NCI-H526 treated with DMSO at 0.1 percent for 48 hours (cell line): ENCODE measurements at regions not wholly inside any gene's neighbourhood (a gene's known extent, or its start where the extent isn't known, plus 50 kb on each side); places are given as distances from the start of the nearest gene placed in this dataset.

Experiments used
- DNase-seq: peaks from one replicate; lab custom pipeline; 2025; lab: John Stamatoyannopoulos, UW

DNA sequence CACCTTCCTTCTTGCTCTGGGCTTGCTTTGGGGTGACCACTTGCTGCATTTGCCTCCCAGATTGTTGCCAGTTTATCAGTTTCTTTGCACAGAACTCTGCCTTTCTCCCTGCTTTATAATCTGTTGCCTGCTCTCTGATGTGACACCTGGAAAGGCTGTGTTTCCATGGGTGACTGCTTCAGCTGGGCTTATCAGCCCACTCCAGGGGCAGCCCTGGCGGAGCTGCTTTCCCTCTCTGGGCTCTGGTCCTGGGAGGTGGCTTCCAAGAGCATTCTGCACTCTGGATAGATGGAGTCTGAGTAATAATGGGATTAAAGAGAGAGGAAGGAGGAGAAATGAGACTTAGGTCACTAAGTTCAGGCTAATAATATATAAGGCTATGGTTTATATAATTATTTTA lies 352.7 kb downstream of the TSN start:
- DNase-seq, result no peak

DNA sequence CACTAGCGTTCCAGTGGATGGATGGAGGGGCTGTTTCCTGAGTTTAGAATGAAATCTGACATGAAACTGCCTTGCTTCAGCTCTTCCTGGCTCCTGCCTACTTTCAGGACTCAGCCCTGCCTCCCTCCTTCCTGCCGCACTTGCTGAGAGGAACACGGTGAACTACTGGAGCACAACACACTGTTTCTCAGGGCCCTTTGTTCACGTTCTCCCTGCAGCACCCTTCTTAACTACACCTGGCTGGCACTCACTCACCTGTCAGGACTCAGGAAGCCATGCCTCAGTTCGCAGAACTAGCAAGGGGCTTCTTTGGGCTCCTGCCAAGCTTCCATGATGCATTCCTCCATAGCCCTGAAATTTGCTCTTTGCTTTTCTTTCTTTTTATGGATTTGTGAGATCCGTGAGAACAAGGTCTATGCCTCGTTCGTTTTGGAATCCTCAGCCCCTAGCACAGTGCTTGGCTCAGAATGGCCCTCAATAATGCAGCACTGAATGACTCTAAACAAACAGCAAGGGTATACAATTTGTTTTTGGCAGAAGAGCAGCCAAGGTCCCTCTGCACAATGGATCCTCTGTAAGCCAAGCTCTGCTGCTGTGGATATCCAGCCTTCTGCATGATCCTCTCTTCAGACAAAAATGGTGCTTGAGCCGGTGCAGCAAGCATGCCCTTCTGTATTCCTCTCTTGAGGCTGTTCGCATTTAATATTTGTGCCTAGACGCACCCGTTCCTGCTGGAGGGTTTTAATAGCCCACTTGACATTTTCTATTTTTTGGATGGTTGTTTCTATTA lies 357.0 kb downstream of the TSN start:
- no peak for DNase-seq

DNA sequence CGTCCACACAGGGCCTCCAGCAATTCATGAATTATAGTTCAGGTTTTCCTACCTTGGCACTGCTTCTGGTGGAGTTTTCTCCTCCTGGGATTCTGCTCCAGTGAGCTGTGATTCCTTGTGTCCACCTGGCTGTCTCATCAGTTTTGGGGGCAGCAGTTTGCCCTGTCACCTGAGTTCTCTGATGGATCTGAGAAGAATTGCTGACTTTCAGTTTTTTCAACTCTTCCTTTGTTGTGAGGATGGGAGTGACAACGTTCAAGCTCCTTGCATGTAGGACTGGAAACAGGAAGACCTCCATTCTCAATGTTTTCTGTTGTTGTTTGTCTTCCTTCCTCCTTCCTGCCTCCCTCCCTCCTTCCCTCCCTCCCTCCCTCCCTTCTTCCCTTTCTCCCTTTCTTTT lies 359.0 kb downstream of the TSN start:
- no peak for DNase-seq

DNA sequence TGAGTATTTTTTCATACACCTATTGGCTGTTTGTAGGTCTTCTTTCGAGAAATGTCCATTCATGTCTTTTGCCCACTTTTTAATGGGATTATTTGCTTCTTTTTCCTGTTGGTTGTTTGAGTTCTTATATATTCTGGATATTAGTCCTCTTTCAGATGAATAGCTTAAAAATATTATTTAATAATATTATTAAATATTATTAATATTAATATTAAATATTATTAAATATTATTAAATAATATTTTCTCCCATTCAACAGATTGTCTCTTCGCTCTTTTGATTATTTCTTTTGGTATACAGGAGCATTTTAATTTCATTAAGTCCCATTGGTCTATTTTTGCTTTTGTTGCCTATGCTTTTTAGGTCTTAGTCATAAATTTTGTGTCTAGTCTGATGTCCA lies 361.9 kb downstream of the TSN start:
- no peak for DNase-seq

DNA sequence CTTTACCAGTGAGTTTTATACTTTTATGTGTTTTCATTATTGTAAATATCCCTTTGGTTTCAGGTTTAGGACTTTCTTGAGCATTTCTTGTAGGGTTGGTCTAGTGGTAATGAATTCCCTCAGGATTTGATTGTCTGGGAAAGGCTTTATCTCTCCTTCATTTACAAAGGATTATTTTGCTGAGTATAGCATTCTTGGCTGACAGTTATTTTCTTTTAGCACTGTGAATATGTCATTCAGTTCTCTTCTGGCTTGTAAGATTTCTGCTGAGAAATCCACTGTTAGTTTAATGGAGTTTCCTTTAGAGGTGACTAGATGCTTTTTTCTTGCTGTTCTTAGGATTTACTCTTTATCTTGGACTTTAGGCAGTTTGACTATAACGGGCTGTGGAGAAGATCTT lies 373.9 kb downstream of the TSN start:
- no peak for DNase-seq

DNA sequence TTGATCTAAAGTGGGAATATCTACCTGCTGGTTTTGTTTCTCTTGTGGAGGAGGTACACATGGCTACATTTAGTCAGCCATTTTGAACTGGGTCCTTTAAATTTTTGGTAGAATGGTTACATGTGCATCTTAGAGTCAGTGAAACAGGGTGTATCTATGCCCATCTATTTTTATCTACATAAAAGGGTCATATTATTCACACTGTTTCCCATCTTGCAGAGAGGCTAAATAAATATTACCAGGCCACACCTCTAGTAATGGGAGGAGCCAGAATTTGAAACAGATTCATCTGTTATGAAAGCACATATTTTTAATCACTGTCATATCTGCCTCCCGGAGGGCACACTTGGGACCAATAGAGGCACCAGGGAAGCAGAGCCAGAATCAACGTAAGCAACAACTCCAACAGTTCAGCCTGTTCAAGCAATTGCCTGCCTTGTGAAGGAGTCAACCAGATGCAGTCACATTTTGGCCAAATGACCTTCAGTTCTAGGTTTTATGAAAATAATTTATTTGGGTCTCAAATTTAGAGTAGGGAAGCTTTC lies 376.8 kb downstream of the TSN start:
- no peak for DNase-seq

DNA sequence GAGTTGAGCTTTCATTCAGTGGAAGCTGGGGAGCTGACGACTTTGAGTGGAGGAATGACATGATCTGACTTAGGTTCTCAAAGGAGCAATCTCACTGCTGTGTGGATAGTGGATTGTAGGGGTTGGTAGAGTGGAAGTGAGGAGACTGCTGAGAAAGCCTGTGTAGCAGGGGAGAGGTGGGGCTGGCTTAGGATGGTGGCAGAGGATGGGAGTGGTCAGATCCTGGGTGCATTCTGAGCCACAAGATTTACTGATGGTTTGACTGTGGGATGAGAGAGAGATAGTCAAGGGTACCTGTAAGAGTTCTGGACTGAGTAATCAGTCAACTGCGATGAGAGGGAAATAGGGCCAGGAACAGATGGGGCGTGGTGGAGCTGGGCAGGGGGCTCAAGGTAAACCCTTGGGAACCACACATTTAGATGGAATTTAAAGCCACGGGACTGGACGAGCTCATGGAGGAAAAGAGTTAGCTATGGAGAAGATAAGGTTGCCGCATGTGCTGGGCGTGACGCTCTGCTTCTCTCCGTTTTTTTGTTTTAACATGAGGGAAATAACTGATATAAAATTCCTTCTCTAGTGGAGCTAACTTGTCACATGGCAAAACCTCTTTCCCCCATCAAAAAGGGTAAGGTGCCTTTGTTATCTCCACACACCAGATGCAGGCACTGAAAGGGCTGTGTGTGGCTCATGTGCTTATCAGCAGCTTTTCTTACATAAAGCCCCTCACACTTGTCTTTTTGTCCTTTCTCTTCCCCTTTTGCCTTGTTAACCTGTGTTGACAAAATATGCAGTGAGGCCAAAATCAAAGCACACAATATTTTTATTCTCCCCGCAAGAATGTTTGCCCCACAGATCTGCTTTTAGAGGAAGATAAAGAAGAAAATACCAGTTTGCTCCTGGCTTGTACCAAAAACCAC lies 379.8 kb downstream of the TSN start:
- no peak for DNase-seq

DNA sequence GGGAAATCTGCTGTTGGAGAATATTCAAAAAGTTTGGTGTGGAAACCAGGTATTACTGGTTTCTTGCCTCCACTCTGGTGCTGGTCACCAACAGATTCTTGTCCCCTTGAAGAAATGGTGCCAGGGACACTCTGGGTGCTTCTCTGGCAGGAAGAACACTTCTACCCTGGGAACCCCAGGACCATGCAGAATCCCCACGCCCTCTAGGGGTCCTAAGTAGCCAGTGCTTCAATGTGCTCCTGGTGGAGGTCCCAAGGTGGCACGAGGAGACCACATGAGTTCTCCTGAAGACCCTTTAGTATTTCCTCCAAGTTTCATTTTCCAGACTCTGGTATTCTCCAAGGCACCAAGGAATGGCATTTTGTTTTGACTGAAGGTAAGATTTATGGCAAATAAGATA lies 380.6 kb downstream of the TSN start:
- DNase-seq, result peak; percentile 6

DNA sequence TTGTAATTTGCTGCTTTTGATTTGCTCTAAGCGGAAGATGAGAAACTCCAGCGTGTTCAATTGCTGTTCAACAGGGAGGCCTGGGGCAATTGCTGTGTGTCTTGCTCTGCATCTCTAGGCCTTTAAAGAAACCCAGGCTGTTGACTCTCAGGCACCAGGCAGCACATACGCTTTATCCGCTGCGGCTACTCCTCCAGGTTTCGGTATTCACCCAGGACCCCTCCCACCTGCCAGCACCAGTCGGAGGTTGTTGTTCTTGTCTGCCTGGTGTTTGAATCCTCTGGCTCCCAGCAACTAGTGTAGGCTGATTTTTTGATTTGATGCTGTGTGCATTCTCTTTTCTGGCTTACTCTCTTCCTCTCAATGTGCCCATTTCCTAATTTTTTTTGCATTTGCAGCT lies 383.1 kb downstream of the TSN start:
- DNase-seq, result no peak

DNA sequence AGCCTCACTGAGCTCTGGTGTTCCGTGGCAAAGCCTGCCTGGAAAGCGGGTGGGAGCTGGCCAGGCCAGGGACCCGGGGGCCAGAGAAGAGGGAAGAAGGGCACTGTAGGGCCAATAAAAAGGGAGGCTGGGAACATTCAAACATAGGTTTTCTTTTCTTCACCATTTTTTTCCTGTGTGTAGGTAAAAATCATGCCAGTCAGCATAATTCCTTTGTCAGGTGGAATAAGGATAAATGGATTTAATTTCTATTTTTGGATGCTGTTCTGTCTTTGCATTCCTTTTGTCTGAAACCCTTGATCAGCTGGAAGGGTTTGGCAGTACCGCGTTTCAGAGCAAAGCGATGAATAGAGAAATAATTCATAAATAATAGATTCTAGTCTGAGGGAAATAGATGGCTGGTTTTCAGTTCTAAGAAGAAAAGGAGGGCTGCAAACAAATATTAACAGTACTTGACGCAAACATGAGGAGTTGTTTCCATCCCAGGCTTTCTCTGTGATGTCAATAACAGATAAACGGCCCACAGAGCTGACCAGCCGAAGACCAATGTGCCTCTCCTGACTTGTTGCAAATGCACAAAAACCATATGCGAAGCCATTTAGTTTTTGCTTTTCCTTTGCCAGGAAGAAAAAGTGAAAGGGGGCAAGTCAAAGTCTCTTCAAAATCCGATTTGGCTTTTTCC lies 384.4 kb downstream of the TSN start:
- DNase-seq, result no peak

DNA sequence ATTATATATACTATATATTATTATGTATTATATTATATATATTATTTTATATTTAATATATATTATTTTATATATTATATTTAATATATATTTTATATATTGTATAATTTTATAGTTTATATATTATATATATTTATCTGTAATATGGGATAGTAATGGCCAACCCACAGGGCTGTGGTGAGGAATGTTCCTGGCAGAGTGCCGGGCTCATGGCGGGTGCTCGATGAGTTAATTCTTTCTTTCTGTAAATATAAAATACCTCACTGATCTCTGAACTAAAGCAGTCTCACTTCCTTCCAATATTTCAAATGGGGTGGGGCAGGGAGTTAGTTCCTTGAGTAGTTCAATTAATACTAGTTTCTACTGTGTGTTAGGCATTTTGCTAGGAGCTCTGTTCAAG lies 389.4 kb downstream of the TSN start:
- no peak for DNase-seq

DNA sequence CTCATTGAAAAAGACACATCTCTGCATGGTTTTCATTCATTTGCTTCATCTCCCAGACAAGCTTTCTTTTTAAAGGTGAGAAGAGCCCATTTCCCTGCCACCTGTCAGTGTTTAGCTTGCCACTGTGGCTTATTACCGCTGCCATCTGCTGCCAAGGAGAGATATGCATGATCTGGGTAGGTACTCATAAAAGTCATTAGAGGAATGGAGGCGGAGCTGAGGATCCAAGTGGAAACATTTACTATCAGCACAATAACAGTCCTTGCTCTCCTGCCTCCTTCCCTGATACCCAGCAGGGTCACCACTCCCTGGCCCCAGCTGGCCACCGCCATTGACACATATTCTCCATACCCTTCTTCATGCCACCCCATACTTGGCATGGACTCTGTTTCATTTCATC lies 390.4 kb downstream of the TSN start:
- DNase-seq, result no peak

DNA sequence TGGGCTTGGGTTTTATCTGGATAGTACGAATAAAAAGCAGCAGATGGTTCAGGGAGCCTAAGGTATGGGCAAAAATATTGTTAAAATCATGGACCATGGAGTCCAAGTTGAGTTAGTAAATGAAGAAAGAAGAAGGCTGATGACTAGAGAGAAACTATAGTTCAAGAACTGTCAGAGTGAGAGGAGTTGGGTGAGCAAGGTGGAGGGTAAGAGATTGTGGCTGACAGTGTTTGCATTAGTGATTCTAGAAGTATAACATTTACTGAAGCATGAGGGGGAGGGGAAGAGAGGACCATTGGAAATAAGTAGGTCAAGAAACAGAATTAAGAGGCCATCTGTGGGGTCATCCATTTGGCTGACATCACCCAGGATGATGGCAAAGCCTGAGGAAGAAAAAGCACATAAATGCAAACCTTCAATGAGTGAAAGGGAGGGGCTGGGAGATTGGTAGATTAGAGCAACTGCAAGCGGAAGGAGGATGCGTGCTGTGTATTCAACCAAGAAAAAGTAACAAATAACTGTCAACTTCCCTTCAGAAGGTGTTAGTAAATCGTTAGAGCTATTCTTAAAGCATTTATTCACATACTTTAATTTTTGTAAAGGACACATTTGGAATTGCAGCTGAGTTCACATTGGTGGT lies 392.8 kb downstream of the TSN start:
- DNase-seq, result no peak

DNA sequence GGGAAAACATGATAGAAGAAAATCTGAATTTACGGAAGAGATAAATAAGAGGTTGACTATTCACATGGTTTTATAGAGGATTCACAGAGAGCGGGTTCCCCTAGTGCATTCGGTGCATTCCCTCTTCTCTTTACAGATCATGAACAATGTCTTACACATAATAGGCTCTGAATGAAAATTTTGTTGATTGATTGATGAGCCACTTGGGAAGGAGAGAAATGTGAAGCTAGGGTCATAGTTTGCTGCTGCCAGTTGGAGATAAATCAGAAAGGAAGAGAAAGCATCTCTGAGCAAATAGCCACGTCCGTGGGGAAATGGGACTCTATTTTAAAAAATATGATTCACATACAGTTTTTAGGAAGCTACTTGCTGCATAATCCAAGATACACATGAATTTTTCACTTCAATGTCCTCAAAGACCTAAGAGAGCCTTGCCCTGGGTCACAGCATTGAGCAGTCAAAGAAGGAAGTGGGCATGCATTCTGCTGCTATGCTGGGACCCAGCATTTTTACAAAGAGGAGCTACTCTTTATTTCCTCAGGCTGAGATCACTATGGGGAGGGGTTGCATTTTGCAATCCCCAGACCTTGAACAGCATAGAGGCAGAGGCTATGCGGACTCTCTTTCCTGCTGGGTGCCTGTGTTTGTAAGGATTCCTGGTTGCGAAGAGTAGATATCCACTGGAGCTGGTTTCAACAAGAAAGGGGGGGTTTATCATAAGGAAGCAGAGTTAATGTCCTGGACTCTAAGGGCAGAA lies 395.3 kb downstream of the TSN start:
- no peak for DNase-seq

DNA sequence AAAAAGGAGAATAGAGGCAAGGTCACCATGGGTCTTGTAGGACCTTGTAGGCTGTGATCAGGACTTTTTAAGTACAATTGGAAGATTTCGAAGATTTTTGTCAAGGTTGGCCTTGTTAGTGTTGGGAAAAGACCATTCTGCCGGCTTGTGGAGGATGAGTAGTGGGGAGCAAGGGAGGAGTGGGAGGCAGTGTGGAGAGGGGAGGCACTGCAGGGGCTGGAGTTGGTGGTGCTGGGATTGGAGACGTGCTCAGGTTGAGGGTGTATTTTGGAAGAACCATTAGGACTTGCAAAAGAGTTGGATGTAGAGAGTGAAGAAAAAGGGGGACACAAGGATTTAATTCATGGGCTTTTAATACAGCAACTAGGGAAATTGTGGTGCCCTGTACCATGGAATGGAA lies 397.1 kb downstream of the TSN start:
- DNase-seq, result no peak

DNA sequence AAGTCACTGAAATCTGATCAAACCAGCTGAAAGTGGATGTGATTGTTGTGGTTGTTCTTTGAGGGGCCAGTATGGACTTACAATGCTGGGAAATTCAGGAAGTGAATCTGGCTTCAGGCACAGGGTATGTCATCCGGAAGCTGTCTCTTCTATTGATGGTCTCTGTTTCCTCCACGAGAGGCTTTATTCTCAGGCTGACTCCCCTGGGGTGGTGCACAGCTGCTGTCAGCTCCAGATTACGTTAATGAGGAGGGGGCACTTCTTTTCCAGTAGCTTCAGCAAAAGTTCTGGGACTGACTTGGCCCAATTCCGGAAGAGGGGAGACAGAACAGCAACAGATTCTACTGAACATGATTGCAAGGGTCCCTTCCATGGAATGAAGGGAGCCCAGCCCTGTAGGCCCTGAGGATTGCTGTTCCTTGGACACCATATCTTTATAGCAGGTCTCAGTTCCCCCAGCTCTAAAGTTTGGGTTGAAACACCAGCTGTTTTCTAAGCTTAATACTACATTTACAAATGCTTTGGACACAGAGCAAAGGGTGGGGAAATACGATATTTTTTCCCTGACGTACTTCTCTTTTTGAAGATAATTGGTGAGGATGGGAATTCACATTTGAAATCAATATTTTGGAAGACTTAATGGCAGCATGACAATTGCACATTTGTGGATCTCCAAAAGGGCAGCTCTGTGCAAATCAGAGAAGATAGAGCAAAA lies 400.9 kb downstream of the TSN start:
- DNase-seq, result no peak

DNA sequence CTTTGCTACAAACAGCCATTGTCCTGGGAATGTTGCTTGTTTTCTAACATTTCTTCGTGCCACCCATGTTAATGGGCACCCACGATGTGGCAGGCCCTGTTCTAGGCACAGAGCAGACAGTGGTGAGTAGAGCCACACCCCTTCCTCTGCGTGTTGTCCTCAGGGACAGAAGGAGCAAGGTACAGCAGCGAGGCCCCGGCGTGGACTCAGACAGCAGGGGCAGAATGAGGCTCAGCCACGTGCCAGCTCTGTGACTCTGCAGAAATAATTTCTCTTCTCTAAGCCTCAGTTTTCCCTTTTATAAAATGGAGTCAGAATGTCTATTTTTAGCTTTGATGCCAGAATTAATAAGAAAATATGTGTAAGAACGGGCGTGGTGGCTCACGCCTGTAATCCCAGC lies 401.7 kb downstream of the TSN start:
- DNase-seq, result no peak

DNA sequence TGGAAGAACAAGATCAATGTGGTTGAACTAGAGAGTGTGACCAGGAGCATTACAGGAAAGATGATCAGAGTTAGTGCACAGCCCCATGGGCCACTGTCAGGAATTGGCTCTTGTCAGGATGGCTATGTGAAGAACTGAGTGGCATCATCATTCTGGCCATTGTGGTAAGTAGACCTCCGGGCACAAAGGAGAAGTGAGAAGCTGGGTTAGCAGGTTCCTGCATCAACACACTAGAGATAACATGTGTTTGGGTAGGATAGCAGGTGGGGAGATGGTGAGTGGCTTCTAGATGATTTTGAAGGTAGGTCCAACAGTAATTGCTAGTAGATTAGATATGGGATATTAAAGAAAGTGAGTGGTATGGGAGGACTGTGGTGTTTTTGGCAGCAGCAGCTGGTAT lies 408.2 kb downstream of the TSN start:
- DNase-seq, result no peak

DNA sequence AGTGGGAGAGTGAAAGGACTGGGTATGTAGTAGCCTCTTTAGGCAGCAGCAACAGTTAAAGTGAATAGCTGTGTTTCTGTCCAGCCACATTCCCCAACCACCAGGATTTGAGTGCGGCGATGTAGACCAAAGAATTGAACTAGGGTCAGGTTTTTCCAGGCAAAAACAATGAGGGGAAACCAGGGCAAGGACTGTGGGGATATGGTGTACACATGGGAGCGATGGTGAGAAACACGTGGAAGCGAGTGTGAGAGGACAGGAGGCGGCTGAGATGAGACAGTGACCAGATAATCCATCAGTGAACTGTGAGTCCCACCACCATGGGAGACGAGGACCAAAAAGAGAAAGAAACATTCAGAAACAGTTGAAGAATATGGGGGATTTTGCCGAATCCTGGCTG lies 409.5 kb downstream of the TSN start:
- DNase-seq, result no peak

DNA sequence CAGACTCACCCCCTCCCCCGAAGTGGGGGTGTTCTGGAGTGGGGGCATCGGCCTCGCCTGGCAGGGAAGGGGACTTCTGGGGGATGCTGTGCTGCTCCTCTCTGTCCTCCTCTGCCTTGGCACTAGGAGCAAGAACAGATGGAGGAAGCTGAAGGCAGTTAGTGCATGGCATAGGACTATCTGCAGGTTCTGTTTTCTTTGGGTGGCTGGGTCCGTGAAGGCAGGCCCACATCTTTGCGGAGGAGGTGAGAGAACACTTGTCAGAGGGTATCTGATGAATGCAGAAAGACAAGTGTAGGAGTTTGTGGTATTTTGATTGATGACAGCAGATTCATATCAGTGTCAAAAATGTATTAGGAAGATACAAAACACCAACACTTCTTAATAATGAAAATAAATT lies 411.4 kb downstream of the TSN start:
- DNase-seq, result no peak

DNA sequence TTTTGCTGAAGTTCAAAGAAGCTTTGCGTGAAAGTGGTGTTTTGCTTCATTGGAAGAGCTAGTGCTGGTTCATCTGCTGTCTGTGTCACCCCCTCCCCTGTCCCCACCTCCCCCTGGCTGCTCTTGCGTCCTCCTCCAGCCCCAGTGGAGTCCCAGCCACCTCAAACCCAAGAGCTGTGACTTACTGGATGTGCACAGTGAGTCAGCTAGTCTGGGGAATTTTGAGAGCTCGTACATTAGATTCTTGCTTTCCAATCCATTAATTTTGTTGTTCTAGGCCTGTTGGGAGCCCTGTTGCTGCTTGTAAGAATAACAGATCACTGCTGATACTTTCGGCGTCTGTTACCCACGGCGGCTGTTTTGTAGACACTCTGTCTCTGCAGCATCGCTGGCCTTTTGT lies 412.1 kb downstream of the TSN start:
- no peak for DNase-seq
